Fibroblast of pulmonary artery (primary cell): ENCODE measurements at regions not wholly inside any gene's neighbourhood (a gene's known extent, or its start where the extent isn't known, plus 50 kb on each side); places are given as distances from the start of the nearest gene placed in this dataset.

Experiments
- DNase-seq: peaks from one replicate; pipeline ENCODE4 v3.0.0-alpha.2; 2010; ENCODE audit warnings: low read depth
- H3K4me3 ChIP-seq: replicated peaks from 2 replicates; pipeline ENCODE4 v1.5.1; 2011; ENCODE audit warnings: low read depth, mild to moderate bottlenecking, control low read depth, low read length, moderate library complexity
- TF ChIP-seq, protein P1 (sequence below): IDR thresholded peaks from 2 replicates; pipeline ENCODE4 v1.5.1; 2011; ENCODE audit warnings: mild to moderate bottlenecking, control low read depth, low read length, inconsistent platforms; ENCODE audit errors: missing control alignments

DNA sequence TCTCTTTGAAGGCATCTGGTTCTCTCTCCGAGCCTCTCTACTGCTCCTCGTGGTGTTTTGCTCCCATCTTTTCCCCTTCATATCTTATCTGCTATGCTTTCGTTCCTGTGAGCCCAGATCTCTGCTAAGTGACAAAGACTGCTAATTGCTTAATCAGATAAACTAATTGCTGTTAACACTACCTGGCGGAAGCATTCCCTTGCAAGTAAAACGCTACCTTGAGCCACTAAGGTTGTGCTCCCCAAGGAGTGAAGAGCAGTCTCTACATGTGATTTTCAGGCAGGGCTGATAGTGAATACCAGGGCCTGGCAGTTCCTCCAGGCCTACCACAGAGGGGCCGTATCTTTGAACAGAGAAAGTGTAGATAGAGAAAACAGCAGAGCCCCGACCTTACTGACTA is 244.0 kb upstream of the GATB start:
- no peak overlapping the region for H3K4me3 ChIP-seq
- TF ChIP-seq, protein P1, sequence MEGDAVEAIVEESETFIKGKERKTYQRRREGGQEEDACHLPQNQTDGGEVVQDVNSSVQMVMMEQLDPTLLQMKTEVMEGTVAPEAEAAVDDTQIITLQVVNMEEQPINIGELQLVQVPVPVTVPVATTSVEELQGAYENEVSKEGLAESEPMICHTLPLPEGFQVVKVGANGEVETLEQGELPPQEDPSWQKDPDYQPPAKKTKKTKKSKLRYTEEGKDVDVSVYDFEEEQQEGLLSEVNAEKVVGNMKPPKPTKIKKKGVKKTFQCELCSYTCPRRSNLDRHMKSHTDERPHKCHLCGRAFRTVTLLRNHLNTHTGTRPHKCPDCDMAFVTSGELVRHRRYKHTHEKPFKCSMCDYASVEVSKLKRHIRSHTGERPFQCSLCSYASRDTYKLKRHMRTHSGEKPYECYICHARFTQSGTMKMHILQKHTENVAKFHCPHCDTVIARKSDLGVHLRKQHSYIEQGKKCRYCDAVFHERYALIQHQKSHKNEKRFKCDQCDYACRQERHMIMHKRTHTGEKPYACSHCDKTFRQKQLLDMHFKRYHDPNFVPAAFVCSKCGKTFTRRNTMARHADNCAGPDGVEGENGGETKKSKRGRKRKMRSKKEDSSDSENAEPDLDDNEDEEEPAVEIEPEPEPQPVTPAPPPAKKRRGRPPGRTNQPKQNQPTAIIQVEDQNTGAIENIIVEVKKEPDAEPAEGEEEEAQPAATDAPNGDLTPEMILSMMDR: no peak
- no peak for DNase-seq

DNA sequence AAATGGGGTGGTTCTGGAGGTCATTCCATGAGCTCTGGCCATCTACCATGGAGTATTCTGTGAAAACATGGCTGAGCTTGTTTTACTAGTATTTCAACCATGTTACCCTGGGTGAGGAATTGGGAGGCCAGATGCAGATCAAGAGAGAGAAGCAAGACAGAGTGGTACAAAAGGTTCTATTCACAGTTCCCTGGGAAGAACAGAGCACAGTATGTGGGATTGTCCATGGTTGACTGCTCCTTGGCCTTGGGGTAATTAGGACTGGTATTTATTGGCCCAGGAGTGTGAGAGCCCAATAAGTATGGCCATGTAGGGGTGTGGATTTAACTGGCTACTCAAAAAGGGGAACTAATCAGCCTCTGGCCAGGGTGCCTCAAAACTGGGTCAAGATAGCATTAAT is 239.7 kb upstream of the GATB start:
- no peak overlapping the region for H3K4me3 ChIP-seq
- DNase-seq: no peak
- TF ChIP-seq, protein P1: no peak

DNA sequence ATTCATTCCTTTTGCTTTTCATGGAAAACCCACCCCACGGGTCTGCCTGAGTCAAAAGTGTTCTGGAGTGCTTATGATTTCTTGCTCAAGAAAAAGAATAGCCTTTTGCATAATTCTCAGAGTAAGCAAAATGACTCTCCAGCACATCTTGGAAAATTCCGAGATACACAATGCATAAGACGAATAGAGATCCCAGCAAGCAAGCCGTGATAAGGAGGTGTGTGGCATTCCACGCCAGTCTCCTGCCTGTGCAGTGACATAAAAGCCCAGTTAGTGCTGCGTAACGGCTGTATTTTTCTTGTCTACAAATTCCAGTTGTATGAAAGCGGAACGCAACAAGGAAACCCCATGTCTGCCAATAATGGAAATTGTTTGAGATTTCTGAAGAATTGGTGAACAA is 237.9 kb upstream of the GATB start:
- DNase-seq: no peak
- TF ChIP-seq, protein P1: no peak
- no peak overlapping the region for H3K4me3 ChIP-seq

DNA sequence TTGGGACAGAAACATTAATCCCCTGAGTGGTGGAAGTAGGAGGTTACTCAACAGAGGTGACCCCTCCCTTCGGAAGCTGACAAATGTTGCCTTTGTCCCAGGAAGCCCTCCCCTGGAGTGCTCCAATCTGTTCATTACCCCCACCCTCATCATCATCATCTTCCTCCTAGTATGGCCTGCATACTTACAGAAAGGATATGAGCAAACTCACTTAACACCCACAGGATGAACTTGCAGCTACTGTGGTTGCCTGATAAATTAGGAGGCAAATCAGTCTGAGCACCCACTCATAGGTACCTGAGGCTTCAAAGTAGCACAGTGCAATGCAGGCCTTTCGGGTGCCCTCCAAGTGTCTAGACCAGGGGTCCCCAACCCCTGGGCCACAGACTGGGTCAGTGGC is 236.7 kb upstream of the GATB start:
- H3K4me3 ChIP-seq: no peak overlapping the region
- DNase-seq: no peak
- TF ChIP-seq, protein P1: no peak

DNA sequence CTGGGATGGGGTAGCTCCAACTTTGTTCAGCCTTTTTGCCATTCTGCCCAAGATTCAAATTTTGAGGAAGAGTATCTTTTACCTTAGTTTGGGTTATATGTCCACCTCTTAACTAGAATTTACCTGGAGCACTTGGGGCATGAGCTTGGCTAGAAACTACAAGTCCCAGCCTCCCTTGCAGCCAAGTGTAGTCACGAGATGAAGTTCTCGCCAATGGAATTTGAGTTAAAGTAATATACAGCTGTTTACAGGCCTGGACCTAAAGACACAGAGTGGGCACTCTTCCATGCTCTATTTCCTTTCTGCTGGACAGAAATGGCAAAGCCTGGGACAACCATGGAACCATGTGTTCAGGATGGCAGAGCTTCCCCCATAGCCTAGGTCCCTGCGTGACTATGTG is 233.6 kb upstream of the GATB start:
- no peak for DNase-seq
- H3K4me3 ChIP-seq: no peak overlapping the region
- TF ChIP-seq, protein P1: no peak

DNA sequence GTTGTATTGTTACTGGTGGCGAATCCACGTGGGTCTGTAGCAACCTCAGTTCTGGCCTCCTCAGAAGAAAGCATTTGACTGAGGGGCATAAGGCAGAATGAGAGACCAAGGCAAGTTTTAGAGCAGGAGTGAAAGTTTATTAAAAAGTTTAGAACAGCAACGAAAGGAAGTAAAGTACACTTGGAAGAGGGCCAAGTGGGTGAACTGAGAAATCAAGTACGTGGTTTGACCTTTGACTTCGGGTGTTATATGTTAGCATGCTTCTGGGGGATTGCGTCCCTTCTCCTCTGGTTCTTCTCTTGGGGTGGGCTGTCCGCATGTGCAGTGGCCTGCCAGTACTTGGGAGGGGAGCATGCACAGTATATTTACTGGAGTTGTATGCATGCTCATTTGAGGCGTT is 232.7 kb upstream of the GATB start:
- TF ChIP-seq, protein P1: no peak
- no peak for DNase-seq
- H3K4me3 ChIP-seq: no peak overlapping the region

DNA sequence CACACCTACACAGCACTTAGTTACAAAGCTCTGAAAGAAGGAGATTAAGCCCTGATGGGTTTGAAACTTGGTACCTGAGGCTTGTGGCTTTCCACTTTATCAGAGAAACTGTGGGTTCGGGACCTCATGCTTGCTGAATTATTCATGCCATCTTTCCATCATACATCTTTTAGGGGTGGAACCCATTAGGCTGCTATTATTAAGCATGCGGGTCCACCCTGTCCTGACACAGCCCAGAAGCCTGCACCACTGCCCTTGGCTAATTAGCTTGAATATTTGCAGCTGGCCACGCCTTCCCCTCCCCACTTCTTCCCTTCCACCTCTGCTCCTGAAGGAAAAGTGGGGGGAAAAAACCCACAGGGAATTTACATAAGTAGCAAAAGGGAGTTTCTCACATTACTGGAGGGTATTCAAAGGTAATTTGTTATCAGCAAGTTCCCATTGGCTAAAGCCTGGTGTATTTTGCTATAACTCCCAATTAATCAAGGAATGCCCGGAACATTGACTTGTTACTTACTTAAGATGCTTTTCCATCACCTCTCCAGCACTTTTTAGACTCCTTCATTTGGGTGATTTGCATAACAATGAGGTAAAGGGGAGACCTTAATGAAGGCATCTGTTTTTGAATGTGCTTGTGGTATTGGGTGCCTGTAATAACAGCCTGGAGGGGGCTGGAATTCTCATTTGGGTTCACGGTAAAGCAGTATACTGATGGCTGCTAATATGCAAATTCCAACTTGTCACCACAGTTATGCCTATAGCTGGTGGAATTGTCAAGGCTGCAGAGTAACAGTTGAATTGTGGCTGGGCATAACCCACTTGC is 231.7 kb upstream of the GATB start:
- no peak for DNase-seq
- TF ChIP-seq, protein P1: no peak
- no peak overlapping the region for H3K4me3 ChIP-seq
